ENCODE measurements at regions not wholly inside any gene's neighbourhood (a gene's known extent, or its start where the extent isn't known, plus 50 kb on each side); places are given as distances from the start of the nearest gene placed in this dataset.

- FAIRE-seq (no peak), DNase-seq (ENCODE audit: low read depth in 1 of 2, low spot score in 1 of 2) (no peak), ATAC-seq (no peak)
- WGBS (ENCODE audit: missing lambda C conversion rate) = 33% methylated on average over 4 of the region's 4 CpGs
- no peak overlapping the region for H3K4me2 ChIP-seq
- no peak overlapping the region for H3K4me3 ChIP-seq
- TF ChIP-seq HEYL (CRISPR knock-in tag; IDR thresholded peaks at IDR 0.05) (no peak), HES2 (IDR thresholded peaks at IDR 0.05) (no peak), USF2 (IDR thresholded peaks at IDR 0.05) (no peak), BCL3 (IDR thresholded peaks at IDR 0.05) (no peak), MAFK (IDR thresholded peaks at IDR 0.05; ENCODE audit: partially characterized antibody) (no peak), NR3C1 (IDR thresholded peaks at IDR 0.05) (no peak), CHD2 (IDR thresholded peaks at IDR 0.05; ENCODE audit: low read length, partially characterized antibody) (no peak), REST (IDR thresholded peaks at IDR 0.05) (no peak), HOXB5 (CRISPR knock-in tag; IDR thresholded peaks at IDR 0.05) (no peak), TP53 (CRISPR knock-in tag; IDR thresholded peaks at IDR 0.05) (no peak), EP300 (IDR thresholded peaks at IDR 0.05) (no peak), RARB (CRISPR knock-in tag; IDR thresholded peaks at IDR 0.05) (no peak), SMC3 (IDR thresholded peaks at IDR 0.05) (no peak), HMGXB4 (CRISPR knock-in tag; IDR thresholded peaks at IDR 0.05; ENCODE audit: borderline replicate concordance) (no peak), CEBPB (IDR thresholded peaks at IDR 0.05) (no peak)
- H3K4me1 ChIP-seq = no peaks in the 10 kb centered on the region
- ChIA-PET POLR2A (no interaction called here), CTCF (no interaction called here)
- H3K27ac ChIP-seq = no peak overlapping the region
- H3K9me3 ChIP-seq = no peaks in the 10 kb centered on the region
Measured at GRCh38 chr4:35175487-35175886, 1068.8 kb downstream of the ARAP2 start.

- no peaks in the 10 kb centered on the region for H3K4me1 ChIP-seq
- no peak overlapping the region for H3K4me3 ChIP-seq
- WGBS (ENCODE audit: missing lambda C conversion rate) = 33% methylated on average over 2 of the region's 2 CpGs
- H3K4me2 ChIP-seq = no peak overlapping the region
- H3K9me3 ChIP-seq = no peaks in the 10 kb centered on the region
- FAIRE-seq = no peak
- no peak overlapping the region for H3K27ac ChIP-seq
- TF ChIP-seq CTCF (IDR thresholded peaks at IDR 0.05) = no peak
- no peak for TF ChIP-seq FOSB (CRISPR knock-in tag; IDR thresholded peaks at IDR 0.05)
- no peak for TF ChIP-seq KDM1A (IDR thresholded peaks at IDR 0.05; ENCODE audit: low read depth)
- no peak for TF ChIP-seq KDM5A (IDR thresholded peaks at IDR 0.05)
- TF ChIP-seq HES2 (IDR thresholded peaks at IDR 0.05) = no peak
- TF ChIP-seq CBX8 (IDR thresholded peaks at IDR 0.05) = no peak
- ATAC-seq = no peak
- POLR2A ChIA-PET = no interaction called here
- no peak for DNase-seq (ENCODE audit: low read depth in 1 of 2, low spot score in 1 of 2)
- CTCF ChIA-PET = no interaction called here
Measured at GRCh38 chr4:35175894-35176293, 1068.4 kb downstream of the ARAP2 start.
